A673 (cell line): ENCODE measurements at regions not wholly inside any gene's neighbourhood (a gene's known extent, or its start where the extent isn't known, plus 50 kb on each side); places are given as distances from the start of the nearest gene placed in this dataset.
"Not testable (repeated sequence)": the region's sequence is repeated elsewhere in the genome, so short reads cannot be mapped to it uniquely, and the experiment has no call there.

Experiments
- BruUV-seq: library from RNA; stranded (reverse); fragments of 400-500 nt; replicated peaks from 2 replicates; lab custom pipeline; 2021; lab: Mats Ljungman, UMichigan
- CTCF ChIA-PET: fragments of 300-600 bp; sonication (Branson Sonifier 250); formaldehyde crosslinking; loops from one replicate; lab custom pipeline; 2022; ENCODE audit warnings: antibody characterized with exemption; lab: Charles Lee
- POLR2A ChIA-PET: fragments of 300-600 bp; sonication (Branson Sonifier 250); formaldehyde crosslinking; loops from one replicate; lab custom pipeline; 2022; ENCODE audit warnings: antibody characterized with exemption; ENCODE audit not compliant: low non-redundant PET; lab: Charles Lee
- DNase-seq: peaks from one replicate; pipeline ENCODE4 v3.0.0-alpha.2; 2015; ENCODE audit warnings: low spot score
- H3K27ac ChIP-seq: fragments of 200-600 bp; sonication (generic); 2 replicates; pipeline ENCODE4 v1.5.1; 2016; ENCODE audit warnings: mixed run types, low read depth, mild to moderate bottlenecking, mixed read lengths, antibody characterized with exemption, low read length; ENCODE audit not compliant: poor library complexity, severe bottlenecking
- H3K27me3 ChIP-seq: fragments of 200-600 bp; sonication (generic); replicated peaks from 2 replicates; pipeline ENCODE4 v1.6.1; 2017; ENCODE audit warnings: mixed run types, low read depth, mild to moderate bottlenecking, mixed read lengths, antibody characterized with exemption, low read length; ENCODE audit not compliant: insufficient read depth, poor library complexity
- H3K36me3 ChIP-seq: fragments of 200-600 bp; sonication (generic); 2 replicates; pipeline ENCODE4 v1.6.1; 2016; ENCODE audit warnings: mixed run types, mild to moderate bottlenecking, mixed read lengths, antibody characterized with exemption, low read length; ENCODE audit not compliant: insufficient read depth, poor library complexity, severe bottlenecking
- H3K4me1 ChIP-seq: fragments of 200-600 bp; sonication (generic); 2 replicates; pipeline ENCODE4 v1.6.1; 2017; ENCODE audit warnings: mixed run types, mild to moderate bottlenecking, mixed read lengths, antibody characterized with exemption, low read length; ENCODE audit not compliant: insufficient read depth, poor library complexity, severe bottlenecking
- H3K4me3 ChIP-seq: fragments of 200-600 bp; sonication (generic); 2 replicates; pipeline ENCODE4 v1.5.1; 2016; ENCODE audit warnings: low read depth, mixed run types, mild to moderate bottlenecking, mixed read lengths, low read length; ENCODE audit not compliant: poor library complexity, severe bottlenecking
- H3K9me3 ChIP-seq: fragments of 200-600 bp; sonication (generic); 2 replicates; pipeline ENCODE4 v1.6.1; 2016; ENCODE audit warnings: mixed run types, low read depth, mild to moderate bottlenecking, mixed read lengths, antibody characterized with exemption, low read length; ENCODE audit not compliant: poor library complexity, severe bottlenecking
- intact Hi-C: fragments of 100-400 bp; cut with micrococcal nuclease; formaldehyde crosslinking; loops from one replicate; pipeline ENCODE4 v1.10.0; 2022; ENCODE audit not compliant: unreplicated experiment

DNA sequence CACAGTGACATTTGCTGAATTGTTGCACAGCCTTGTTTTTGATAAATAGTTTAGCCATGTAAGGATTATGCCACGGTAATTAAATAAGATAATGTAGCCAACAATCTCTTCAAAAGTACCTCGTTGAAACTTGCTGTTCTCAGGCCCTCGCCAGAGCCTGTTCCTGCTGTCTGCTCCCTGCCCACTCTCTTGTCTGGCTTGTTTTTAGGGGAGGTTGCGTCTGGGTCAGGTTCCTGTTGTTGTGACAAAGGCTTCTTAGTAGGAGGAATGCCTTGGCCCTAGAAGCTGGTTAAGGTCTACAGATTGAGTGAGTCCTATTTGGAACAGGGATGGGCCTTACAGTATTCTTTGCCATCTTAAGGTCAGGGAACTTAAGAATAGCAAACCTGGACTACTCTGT is 294.0 kb upstream of the NOTCH2NLA start:
- BruUV-seq, intact Hi-C loops, POLR2A ChIA-PET, H3K4me1 ChIP-seq, H3K27me3 ChIP-seq, H3K27ac ChIP-seq, H3K36me3 ChIP-seq, CTCF ChIA-PET, DNase-seq, H3K4me3 ChIP-seq, H3K9me3 ChIP-seq: not testable (repeated sequence)

DNA sequence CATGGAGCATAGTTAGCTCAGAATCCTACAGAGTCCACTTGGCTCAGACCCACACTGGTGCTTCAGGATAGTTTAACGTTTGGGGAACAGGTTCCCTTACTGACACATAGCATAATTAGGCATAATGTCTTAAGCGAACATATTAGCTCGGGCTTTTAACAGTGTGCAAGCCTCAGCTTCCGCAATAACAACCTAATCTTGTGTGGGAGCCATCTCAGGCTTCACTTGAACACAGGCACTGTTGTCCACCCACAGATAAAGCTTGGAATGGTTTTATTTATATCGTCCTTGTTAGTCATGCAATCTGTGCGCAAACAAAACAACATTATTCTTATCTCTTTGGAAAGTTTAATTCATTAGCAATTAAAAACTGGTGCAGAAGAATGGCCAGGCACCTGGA is 293.5 kb upstream of the NOTCH2NLA start:
- H3K36me3 ChIP-seq, H3K9me3 ChIP-seq, H3K27me3 ChIP-seq, BruUV-seq, POLR2A ChIA-PET, DNase-seq, H3K27ac ChIP-seq, intact Hi-C loops, H3K4me1 ChIP-seq, CTCF ChIA-PET, H3K4me3 ChIP-seq: not testable (repeated sequence)

GRCh38 chr1:146521804-146522203 is 293.0 kb upstream of the NOTCH2NLA start:
- CTCF ChIA-PET, DNase-seq, BruUV-seq, H3K27ac ChIP-seq, POLR2A ChIA-PET, intact Hi-C loops, H3K36me3 ChIP-seq, H3K9me3 ChIP-seq, H3K4me1 ChIP-seq, H3K4me3 ChIP-seq, H3K27me3 ChIP-seq: not testable (repeated sequence)

GRCh38 chr1:146513754-146514153 is 284.9 kb upstream of the NOTCH2NLA start:
- POLR2A ChIA-PET, H3K9me3 ChIP-seq, H3K36me3 ChIP-seq, H3K4me1 ChIP-seq, intact Hi-C loops, H3K4me3 ChIP-seq, H3K27me3 ChIP-seq, DNase-seq, CTCF ChIA-PET, H3K27ac ChIP-seq, BruUV-seq: not testable (repeated sequence)

- BruUV-seq, result not testable (repeated sequence)
Measured at GRCh38 chr1:146511047-146511777, 282.4 kb upstream of the NOTCH2NLA start.

GRCh38 chr1:146510248-146510983 is 281.6 kb upstream of the NOTCH2NLA start:
- intact Hi-C loops, H3K27ac ChIP-seq, H3K4me1 ChIP-seq, DNase-seq, H3K4me3 ChIP-seq, H3K9me3 ChIP-seq, BruUV-seq, H3K27me3 ChIP-seq, POLR2A ChIA-PET, H3K36me3 ChIP-seq, CTCF ChIA-PET: not testable (repeated sequence)

More at GRCh38 chr1:146511047-146511777, 282.4 kb upstream of the NOTCH2NLA start:
- intact Hi-C loops, POLR2A ChIA-PET, H3K4me3 ChIP-seq, H3K4me1 ChIP-seq, H3K9me3 ChIP-seq, DNase-seq, H3K27ac ChIP-seq, H3K36me3 ChIP-seq, H3K27me3 ChIP-seq, CTCF ChIA-PET: not testable (repeated sequence)

DNA sequence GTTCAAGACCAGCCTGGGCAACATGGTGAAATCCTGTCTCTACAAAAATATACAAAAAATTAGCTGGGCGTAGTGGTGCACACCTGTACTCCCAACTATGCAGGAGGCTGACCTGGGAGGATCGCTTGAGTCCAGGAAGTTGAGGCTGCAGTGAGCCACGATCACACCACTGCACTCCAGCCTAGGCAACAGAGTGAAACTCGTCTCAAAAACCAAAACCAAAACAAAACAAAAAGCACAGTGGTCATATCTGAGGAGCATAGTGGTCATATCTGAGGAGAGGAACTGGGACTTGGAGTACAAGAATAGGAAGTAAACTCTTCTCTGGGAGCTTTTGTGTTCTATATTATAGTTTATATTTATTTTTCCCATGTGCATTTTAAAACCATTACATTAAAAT is 275.3 kb upstream of the NOTCH2NLA start:
- H3K36me3 ChIP-seq, DNase-seq, H3K4me1 ChIP-seq, H3K4me3 ChIP-seq, CTCF ChIA-PET, POLR2A ChIA-PET, intact Hi-C loops, H3K27ac ChIP-seq, BruUV-seq, H3K27me3 ChIP-seq, H3K9me3 ChIP-seq: not testable (repeated sequence)
